GM23338 (cell line): ENCODE measurements at regions not wholly inside any gene's neighbourhood (a gene's known extent, or its start where the extent isn't known, plus 50 kb on each side); places are given as distances from the start of the nearest gene placed in this dataset.
A peak's percentile ranks its signal among the peaks of the same experiment; 100 is the strongest.

Experiments
- ATAC-seq: fragments of 200-7000 bp; cut with Tn5 transposase; 3 replicates; pipeline ENCODE4 v1.9.1; 2020
- DNase-seq: peaks from one replicate; pipeline ENCODE4 v3.0.0-alpha.2; 2015; ENCODE audit warnings: low spot score
- H2AFZ ChIP-seq: fragments of 200-600 bp; sonication (generic); 2 replicates; pipeline ENCODE4 v1.8.0; 2016; ENCODE audit warnings: antibody characterized with exemption, mild to moderate bottlenecking, moderate library complexity
- H3F3A ChIP-seq: fragments of 200-600 bp; sonication (generic); replicated peaks from 2 replicates; pipeline ENCODE4 v1.8.0; 2017; ENCODE audit warnings: antibody characterized with exemption, mixed run types, low read depth
- H3K27ac ChIP-seq: fragments of 200-600 bp; sonication (generic); 2 replicates; pipeline ENCODE4 v1.6.1; 2016; ENCODE audit warnings: low read depth
- H3K27me3 ChIP-seq: fragments of 200-600 bp; sonication (generic); 2 replicates; pipeline ENCODE4 v1.8.0; 2016; ENCODE audit warnings: mild to moderate bottlenecking, mixed run types, moderate library complexity; ENCODE audit not compliant: insufficient read depth
- H3K36me3 ChIP-seq: fragments of 200-600 bp; sonication (generic); 2 replicates; pipeline ENCODE4 v1.8.0; 2016; ENCODE audit warnings: mild to moderate bottlenecking; ENCODE audit not compliant: insufficient read depth
- H3K4me1 ChIP-seq: fragments of 200-600 bp; sonication (generic); 2 replicates; pipeline ENCODE4 v1.8.0; 2016; ENCODE audit warnings: mild to moderate bottlenecking, moderate library complexity; ENCODE audit not compliant: insufficient read depth
- H3K4me2 ChIP-seq: fragments of 200-600 bp; sonication (generic); 2 replicates; pipeline ENCODE4 v1.7.1; 2017; ENCODE audit warnings: mixed run types
- H3K4me3 ChIP-seq: fragments of 200-600 bp; sonication (generic); 2 replicates; pipeline ENCODE4 v1.6.1; 2016; ENCODE audit warnings: mixed run types
- H3K79me2 ChIP-seq: fragments of 200-600 bp; sonication (generic); replicated peaks from 2 replicates; pipeline ENCODE4 v1.8.0; 2017; ENCODE audit warnings: mild to moderate bottlenecking; ENCODE audit not compliant: insufficient read depth
- H3K9me2 ChIP-seq: fragments of 200-600 bp; sonication (generic); 2 replicates; pipeline ENCODE4 v1.8.0; 2017; ENCODE audit not compliant: insufficient read depth
- H4K20me1 ChIP-seq: fragments of 200-600 bp; sonication (generic); replicated peaks from 2 replicates; pipeline ENCODE4 v1.8.0; 2017; ENCODE audit warnings: mild to moderate bottlenecking; ENCODE audit not compliant: insufficient read depth
- H3K27ac Mint-ChIP-seq: 2 replicates; pipeline ENCODE4 v1.8.0; 2020; ENCODE audit warnings: inconsistent platforms, mild to moderate bottlenecking, moderate library complexity, mixed read lengths
- H3K27me3 Mint-ChIP-seq: 3 replicates; pipeline ENCODE4 v1.8.0; 2022; ENCODE audit warnings: low read depth, mild to moderate bottlenecking, moderate library complexity, mixed read lengths, inconsistent platforms; ENCODE audit not compliant: insufficient read depth, poor library complexity
- H3K36me3 Mint-ChIP-seq: 3 replicates; pipeline ENCODE4 v1.8.0; 2021; ENCODE audit warnings: low read depth, mild to moderate bottlenecking, inconsistent platforms, moderate library complexity, mixed read lengths
- H3K4me1 Mint-ChIP-seq: 3 replicates; pipeline ENCODE4 v1.8.0; 2020; ENCODE audit warnings: mild to moderate bottlenecking, inconsistent platforms, mixed read lengths
- H3K4me3 Mint-ChIP-seq: 3 replicates; pipeline ENCODE4 v1.8.0; 2021; ENCODE audit warnings: moderate library complexity, mild to moderate bottlenecking, inconsistent platforms, mixed read lengths
- H3K9me3 Mint-ChIP-seq: 3 replicates; pipeline ENCODE4 v1.8.0; 2020; ENCODE audit warnings: moderate library complexity, mild to moderate bottlenecking, inconsistent platforms, mixed read lengths
- JUNB ChIP-seq: IDR thresholded peaks from one replicate; pipeline ENCODE4 v1.6.1; 2016; ENCODE audit warnings: antibody characterized with exemption; ENCODE audit not compliant: unreplicated experiment
- NANOG ChIP-seq: IDR thresholded peaks from 2 replicates; pipeline ENCODE4 v1.6.1; 2016; ENCODE audit warnings: antibody characterized with exemption, borderline replicate concordance
- ZNF114 ChIP-seq: fragments of 250-450 bp; sonication (Bioruptor Pico); IDR thresholded peaks from 2 replicates; pipeline ENCODE4 v1.5.0; 2020; ENCODE audit warnings: mild to moderate bottlenecking, moderate library complexity
- ZNF331 ChIP-seq: fragments of 250-450 bp; sonication (Bioruptor Pico); IDR thresholded peaks from 2 replicates; pipeline ENCODE4 v1.5.0; 2020; ENCODE audit warnings: low read depth, mild to moderate bottlenecking, moderate library complexity
- TF ChIP-seq, protein P1 (sequence below), 2 experiments: fragments of 200-600 bp in 1 of 2; sonication (generic) in 1 of 2; conservative IDR thresholded peaks; 2 replicates each; pipeline versions ENCODE4 v1.5.1 to v1.6.1; 2016 to 2017; ENCODE audit warnings: antibody characterized with exemption in 2 of 2, low read depth in 2 of 2, mild to moderate bottlenecking in 2 of 2, moderate library complexity in 1 of 2
- TF ChIP-seq, protein P2 (sequence below): IDR thresholded peaks from one replicate; pipeline ENCODE4 v1.6.1; 2018; ENCODE audit warnings: antibody characterized with exemption; ENCODE audit not compliant: unreplicated experiment
- TF ChIP-seq, protein P3 (sequence below): IDR thresholded peaks from 2 replicates; pipeline ENCODE4 v1.6.1; 2016; ENCODE audit warnings: antibody characterized with exemption

DNA sequence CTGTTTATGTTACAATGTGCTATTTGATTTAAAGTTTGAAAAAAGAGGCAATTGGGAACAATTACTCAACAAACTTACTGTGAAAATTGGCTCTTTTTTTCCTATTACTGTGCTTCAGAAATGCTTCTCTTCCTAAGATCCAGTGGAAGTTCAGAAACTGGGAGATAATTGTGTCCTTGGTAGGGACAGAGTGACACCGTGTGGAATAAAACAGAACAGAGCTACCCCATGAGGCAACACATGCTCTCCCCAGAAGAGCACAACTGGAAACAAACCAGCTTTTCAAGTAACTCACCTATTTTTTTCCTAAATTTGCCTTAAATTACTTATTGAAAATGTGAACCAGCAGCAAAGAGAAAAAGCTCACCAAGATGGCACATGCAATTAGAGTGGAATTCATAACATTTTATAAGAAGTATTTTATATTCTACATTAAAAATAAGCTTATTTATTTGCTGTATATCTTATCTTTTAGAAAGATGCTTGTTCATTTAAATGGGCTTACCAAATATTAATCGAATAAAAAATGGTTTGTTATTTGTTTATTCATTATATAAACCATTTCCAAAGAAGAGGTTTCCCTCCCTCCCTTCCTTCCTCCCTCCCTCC lies 346.1 kb upstream of the ANKRD30A start:
- peak; percentile 70 for DNase-seq
- Histone ChIP-seq H3K36me3 (no peaks in the 10 kb centered on the region), H3K4me3 (no peak overlapping the region), H3K27me3 (no peaks in the 10 kb centered on the region), H3K4me1 (no peaks in the 10 kb centered on the region), H4K20me1 (no peaks in the 10 kb centered on the region), H3K27ac (no peak overlapping the region), H2AFZ (no peak overlapping the region), H3K79me2 (no peaks in the 10 kb centered on the region), H3K9me2 (no peaks in the 10 kb centered on the region), H3K4me2 (no peak overlapping the region), H3F3A (no peaks in the 10 kb centered on the region)
- peaks cover 10% of the 10 kb centered on the region; the same call in 2 of the 3 replicates for H3K4me1 Mint-ChIP-seq
- TF ChIP-seq, protein P1, sequence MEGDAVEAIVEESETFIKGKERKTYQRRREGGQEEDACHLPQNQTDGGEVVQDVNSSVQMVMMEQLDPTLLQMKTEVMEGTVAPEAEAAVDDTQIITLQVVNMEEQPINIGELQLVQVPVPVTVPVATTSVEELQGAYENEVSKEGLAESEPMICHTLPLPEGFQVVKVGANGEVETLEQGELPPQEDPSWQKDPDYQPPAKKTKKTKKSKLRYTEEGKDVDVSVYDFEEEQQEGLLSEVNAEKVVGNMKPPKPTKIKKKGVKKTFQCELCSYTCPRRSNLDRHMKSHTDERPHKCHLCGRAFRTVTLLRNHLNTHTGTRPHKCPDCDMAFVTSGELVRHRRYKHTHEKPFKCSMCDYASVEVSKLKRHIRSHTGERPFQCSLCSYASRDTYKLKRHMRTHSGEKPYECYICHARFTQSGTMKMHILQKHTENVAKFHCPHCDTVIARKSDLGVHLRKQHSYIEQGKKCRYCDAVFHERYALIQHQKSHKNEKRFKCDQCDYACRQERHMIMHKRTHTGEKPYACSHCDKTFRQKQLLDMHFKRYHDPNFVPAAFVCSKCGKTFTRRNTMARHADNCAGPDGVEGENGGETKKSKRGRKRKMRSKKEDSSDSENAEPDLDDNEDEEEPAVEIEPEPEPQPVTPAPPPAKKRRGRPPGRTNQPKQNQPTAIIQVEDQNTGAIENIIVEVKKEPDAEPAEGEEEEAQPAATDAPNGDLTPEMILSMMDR (conservative IDR thresholded peaks at IDR 0.05; ENCODE audit: low read depth in 2 of 2) = peak; percentile 70 to 80
- TF ChIP-seq, protein P2, sequence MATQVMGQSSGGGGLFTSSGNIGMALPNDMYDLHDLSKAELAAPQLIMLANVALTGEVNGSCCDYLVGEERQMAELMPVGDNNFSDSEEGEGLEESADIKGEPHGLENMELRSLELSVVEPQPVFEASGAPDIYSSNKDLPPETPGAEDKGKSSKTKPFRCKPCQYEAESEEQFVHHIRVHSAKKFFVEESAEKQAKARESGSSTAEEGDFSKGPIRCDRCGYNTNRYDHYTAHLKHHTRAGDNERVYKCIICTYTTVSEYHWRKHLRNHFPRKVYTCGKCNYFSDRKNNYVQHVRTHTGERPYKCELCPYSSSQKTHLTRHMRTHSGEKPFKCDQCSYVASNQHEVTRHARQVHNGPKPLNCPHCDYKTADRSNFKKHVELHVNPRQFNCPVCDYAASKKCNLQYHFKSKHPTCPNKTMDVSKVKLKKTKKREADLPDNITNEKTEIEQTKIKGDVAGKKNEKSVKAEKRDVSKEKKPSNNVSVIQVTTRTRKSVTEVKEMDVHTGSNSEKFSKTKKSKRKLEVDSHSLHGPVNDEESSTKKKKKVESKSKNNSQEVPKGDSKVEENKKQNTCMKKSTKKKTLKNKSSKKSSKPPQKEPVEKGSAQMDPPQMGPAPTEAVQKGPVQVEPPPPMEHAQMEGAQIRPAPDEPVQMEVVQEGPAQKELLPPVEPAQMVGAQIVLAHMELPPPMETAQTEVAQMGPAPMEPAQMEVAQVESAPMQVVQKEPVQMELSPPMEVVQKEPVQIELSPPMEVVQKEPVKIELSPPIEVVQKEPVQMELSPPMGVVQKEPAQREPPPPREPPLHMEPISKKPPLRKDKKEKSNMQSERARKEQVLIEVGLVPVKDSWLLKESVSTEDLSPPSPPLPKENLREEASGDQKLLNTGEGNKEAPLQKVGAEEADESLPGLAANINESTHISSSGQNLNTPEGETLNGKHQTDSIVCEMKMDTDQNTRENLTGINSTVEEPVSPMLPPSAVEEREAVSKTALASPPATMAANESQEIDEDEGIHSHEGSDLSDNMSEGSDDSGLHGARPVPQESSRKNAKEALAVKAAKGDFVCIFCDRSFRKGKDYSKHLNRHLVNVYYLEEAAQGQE = no peak
- H3K27ac Mint-ChIP-seq = no peak overlapping the region
- no peaks in the 10 kb centered on the region for H3K27me3 Mint-ChIP-seq
- no peak overlapping the region for H3K4me3 Mint-ChIP-seq
- no peaks in the 10 kb centered on the region for H3K36me3 Mint-ChIP-seq
- H3K9me3 Mint-ChIP-seq = no peaks in the 10 kb centered on the region
- peak; percentile 91 for ATAC-seq

DNA sequence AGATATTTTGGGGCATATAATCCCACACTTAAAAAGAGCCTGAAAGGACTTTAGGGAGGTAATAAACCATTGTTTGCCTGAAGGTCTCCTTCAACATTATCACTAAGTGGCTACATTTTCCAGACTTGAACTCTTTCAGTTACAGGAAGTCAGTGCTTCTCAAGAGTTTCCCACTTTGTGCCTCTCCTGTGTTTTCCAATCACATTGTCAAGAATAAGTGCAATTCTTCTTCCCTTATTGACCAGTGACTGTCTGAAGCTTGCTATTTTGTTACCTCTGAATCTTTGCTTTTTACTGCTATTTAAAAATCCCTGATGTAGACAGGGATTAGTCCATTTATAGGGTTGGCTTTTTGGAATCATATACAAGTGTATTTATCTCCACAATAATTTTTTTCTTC lies 346.7 kb upstream of the ANKRD30A start:
- Histone ChIP-seq H2AFZ (no peak overlapping the region), H3K36me3 (no peaks in the 10 kb centered on the region)
- TF ChIP-seq ZNF114 (CRISPR knock-in tag) (no peak), NANOG (no peak), ZNF331 (CRISPR knock-in tag) (no peak), JUNB (no peak)
- TF ChIP-seq, protein P2 = no peak
- TF ChIP-seq, protein P3, sequence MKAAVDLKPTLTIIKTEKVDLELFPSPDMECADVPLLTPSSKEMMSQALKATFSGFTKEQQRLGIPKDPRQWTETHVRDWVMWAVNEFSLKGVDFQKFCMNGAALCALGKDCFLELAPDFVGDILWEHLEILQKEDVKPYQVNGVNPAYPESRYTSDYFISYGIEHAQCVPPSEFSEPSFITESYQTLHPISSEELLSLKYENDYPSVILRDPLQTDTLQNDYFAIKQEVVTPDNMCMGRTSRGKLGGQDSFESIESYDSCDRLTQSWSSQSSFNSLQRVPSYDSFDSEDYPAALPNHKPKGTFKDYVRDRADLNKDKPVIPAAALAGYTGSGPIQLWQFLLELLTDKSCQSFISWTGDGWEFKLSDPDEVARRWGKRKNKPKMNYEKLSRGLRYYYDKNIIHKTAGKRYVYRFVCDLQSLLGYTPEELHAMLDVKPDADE = no peak
- TF ChIP-seq, protein P1 (conservative IDR thresholded peaks at IDR 0.05; ENCODE audit: low read depth in 2 of 2) = no peak

More for the DNA sequence above, 346.7 kb upstream of the ANKRD30A start:
- Mint-ChIP-seq H3K9me3 (no peaks in the 10 kb centered on the region), H3K36me3 (no peaks in the 10 kb centered on the region), H3K4me3 (no peak overlapping the region), H3K4me1 (peaks cover 10% of the 10 kb centered on the region; the same call in 2 of the 3 replicates), H3K27ac (no peak overlapping the region), H3K27me3 (no peaks in the 10 kb centered on the region)
- no peaks in the 10 kb centered on the region for H4K20me1 ChIP-seq
- no peaks in the 10 kb centered on the region for H3K9me2 ChIP-seq
- H3K27me3 ChIP-seq = no peaks in the 10 kb centered on the region
- DNase-seq = no peak
- H3K27ac ChIP-seq = no peak overlapping the region
- no peaks in the 10 kb centered on the region for H3K79me2 ChIP-seq
- H3K4me2 ChIP-seq = no peak overlapping the region
- H3F3A ChIP-seq = no peaks in the 10 kb centered on the region
- no peak overlapping the region for H3K4me3 ChIP-seq
- ATAC-seq = no peak
- no peaks in the 10 kb centered on the region for H3K4me1 ChIP-seq
